HK-2 (cell line): ENCODE measurements at regions not wholly inside any gene's neighbourhood (a gene's known extent, or its start where the extent isn't known, plus 50 kb on each side); places are given as distances from the start of the nearest gene placed in this dataset.
A peak's percentile ranks its signal among the peaks of the same experiment; 100 is the strongest.

Experiments
- DNase-seq: peaks from one replicate; pipeline ENCODE4 v3.0.0-alpha.2; 2018; ENCODE audit not compliant: unreplicated experiment

DNA sequence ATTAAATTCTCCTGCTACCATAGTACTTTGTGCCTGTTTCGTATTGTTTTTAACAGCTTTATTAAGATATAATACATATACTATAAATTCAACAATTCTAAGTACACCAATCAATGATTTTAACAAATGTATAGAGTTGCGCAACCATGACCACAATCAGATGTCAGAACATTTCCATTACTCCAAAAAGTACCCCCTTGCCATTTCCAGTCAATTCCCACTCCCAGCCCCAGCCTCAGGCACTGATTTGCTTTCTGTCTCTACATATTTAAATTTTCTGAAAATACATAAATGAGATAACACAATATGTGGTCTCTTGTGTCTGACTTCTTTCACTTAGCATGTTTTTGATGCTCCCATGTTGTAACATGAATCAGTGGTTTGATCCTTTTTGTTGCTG is 193.9 kb downstream of the FIGN start:
- DNase-seq = no peak

DNA sequence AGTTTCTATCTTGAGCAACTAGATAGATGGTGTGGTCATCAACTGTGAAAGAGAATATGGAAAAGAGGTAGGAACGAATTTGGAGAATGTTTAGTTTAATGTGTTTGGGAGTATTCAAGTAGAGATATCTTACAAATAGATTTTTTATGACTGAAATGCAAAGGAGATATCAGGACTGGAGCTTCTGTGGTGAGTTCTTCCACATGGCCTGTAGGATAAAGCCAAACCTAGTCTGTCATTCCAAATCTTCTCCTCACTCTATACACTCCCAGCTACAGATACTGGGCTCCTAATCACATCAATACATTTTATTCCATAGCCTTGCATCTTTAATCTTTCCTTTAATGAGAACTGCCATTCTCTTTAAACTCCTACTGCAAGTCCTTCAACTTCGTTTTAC is 194.3 kb downstream of the FIGN start:
- DNase-seq = no peak

GRCh38 chr2:163528640-163529217 is 207.1 kb downstream of the FIGN start:
- DNase-seq = no peak

- DNase-seq = no peak
Measured at GRCh38 chr2:163527381-163527780, 208.4 kb downstream of the FIGN start.

GRCh38 chr2:163518762-163519161 is 217.0 kb downstream of the FIGN start:
- DNase-seq = no peak

DNA sequence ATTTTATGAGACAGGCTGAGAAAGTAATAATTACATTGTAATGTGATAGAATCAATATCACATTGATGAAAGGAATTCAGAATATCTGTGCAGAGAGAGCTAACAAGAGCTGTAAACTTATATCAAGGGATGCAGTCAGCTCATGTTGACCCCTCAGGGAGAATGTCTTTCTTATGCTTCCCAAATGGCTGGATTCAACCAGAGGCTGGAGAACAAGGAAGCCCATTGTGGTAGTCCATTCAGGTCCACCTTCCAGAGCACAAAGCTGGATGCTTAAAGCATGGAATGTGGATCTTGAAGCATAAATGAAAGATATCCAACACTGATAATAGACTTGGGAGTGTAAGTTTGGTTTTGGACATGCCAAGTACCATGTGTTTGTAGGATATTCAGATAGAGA is 220.0 kb downstream of the FIGN start:
- DNase-seq = no peak

DNA sequence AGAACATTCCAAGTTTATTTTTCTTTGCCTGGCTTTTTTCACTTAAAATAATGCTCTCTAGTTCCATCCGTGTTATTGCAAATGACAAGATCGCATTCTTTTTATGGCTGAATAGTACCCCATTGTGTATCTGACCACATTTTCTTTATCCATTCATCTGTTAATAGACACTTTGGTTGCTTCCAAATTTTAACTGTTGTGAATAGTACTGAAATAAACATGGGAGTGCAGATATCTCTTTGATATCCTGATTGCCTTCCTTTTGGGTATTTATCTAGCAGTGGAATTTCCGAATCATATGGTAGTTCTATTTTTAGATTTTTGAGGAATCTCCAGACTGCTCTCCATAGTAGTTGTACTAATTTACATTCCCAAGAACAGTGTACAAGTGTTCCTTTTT is 230.5 kb downstream of the FIGN start:
- no peak for DNase-seq

DNA sequence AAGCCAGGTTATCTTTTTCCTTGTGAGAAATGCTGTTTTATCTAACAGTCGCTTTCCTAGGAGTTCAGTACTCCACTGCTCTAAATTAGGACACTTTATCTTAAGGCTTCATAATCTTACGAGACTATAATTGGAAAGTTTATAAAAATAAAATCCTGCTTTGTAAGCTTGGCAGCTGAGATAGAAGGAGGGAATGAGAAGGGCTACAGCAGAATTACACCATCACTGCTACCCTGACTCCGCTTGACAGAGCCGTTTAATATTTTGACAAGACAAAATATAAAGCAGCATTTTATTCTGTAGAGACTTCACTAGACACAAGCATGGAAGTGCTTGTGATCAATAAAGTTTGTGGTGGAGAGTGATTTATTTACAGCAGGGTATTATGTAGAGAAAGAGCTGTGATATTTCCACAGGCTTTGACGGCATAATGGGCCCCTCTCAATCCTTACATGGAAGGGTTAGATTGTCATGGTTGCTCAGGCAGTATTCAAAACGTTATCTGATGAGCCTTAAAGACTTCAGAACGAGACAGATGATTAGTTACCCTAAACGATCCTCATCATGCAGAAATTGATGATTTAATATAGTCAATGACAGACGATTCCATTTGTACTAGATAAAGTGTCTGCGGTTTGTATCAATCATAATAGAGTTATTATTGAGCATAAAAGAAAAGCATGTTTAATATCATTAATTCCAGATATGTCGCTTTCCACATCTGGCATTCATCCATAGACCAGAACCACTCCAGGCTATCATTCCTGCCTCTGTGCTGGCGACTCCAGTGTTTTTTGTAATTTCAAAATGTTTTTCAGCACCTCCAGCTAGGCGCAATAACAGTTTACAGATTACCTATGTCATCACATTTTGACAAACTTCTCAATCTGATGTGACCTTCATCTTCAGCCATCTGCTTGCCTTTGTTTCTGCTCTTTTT is 242.2 kb downstream of the FIGN start:
- no peak for DNase-seq

DNA sequence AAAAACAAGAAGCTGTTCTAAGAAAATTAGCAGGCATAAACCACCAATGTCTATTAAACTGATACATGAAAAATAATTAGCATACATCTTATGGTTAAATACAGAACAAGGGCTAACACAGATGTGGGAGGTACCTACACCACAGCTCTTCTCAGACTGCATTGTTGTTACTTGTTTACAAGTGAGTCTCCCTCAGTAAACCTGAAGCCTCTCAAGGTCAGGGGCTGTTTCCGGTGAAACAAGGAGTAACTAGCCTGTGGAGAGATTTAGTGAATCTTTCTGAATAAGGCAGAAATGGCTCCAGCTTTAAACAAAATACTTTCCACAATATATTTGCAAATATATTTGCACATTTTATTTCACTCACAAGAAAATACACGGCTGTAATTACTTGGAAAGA is 244.0 kb downstream of the FIGN start:
- DNase-seq = no peak

- no peak for DNase-seq
Measured at GRCh38 chr2:163490281-163490680, 245.5 kb downstream of the FIGN start.

DNA sequence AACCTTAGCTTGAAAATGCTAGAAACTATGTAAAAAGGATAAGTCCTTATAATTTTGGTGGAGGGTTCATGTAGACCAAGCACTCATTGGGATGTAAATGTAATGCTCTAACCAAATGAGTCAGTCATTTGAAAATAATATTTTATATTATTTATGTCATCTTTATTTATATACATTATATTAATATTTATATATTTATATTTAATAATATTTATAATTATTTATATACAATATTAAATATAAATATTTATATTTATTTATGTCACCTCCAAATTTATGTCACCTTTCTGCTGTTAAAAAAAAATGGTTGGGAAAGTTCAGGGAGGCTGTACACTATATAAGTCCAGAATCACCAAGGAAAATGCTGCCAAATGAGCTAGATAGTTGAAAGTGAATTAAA is 254.3 kb downstream of the FIGN start:
- DNase-seq = no peak

DNA sequence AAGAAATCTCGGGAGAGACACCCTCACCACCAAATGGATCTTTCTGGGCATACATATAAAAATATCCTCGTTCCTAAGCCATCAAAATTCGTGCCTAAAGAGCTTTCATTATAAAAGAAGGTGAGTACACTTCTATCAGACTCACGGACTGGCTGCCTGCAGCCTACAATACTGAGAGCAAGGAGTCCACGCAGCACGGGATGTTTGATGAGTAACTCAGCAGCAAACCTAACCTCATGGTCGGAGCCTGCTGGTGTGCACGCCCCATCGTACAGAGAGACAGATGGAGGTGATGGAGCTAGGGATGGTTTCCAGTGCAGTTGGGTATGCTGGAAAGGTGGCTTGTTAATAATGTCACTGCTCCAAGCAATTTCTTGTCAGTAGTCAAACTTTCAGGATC is 256.2 kb downstream of the FIGN start:
- DNase-seq = no peak

GRCh38 chr2:163475815-163476214 is 260.0 kb downstream of the FIGN start:
- DNase-seq = no peak

- DNase-seq = no peak
Measured at GRCh38 chr2:163474889-163475288, 260.9 kb downstream of the FIGN start.

GRCh38 chr2:163474319-163474744 is 261.5 kb downstream of the FIGN start:
- no peak for DNase-seq

GRCh38 chr2:163471947-163472346 is 263.9 kb downstream of the FIGN start:
- peak; percentile 6 for DNase-seq

DNA sequence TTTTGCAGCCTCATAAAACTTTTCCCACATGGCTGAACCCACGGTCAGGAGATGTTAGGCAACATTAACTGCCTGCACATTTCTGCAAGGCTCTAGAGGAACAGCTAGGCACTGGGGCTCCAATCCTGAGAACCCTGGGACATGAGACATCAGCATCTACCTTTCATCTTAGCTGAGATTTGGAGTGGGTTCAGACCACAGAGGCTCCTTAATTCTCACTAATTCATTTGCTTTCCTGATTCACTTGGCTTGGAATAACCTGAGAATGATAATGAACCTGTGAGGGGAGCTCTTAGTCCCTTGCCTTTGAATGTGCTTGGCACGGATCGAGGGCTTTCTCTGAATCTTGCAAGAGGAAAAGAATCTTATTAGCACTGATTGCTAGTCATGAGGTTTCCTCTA is 266.2 kb downstream of the FIGN start:
- no peak for DNase-seq

DNA sequence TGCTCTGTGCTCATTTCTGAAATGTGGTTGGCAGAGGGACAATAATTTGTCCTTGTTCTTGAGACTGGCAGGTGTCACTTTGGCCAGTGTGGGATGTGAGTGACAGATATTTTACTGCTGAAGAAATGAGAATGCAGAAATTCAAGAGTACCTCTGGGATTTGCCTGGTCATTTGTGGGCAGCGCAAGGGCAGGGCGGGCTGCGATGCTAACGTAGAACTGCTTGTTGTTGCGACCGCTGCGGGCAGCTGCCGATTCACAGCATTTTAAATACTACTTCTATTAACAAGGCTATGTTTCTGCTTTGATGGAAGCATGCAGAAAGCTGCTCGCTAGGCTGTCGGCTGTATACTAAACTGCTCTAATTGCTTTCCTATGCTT is 268.6 kb downstream of the FIGN start:
- no peak for DNase-seq

DNA sequence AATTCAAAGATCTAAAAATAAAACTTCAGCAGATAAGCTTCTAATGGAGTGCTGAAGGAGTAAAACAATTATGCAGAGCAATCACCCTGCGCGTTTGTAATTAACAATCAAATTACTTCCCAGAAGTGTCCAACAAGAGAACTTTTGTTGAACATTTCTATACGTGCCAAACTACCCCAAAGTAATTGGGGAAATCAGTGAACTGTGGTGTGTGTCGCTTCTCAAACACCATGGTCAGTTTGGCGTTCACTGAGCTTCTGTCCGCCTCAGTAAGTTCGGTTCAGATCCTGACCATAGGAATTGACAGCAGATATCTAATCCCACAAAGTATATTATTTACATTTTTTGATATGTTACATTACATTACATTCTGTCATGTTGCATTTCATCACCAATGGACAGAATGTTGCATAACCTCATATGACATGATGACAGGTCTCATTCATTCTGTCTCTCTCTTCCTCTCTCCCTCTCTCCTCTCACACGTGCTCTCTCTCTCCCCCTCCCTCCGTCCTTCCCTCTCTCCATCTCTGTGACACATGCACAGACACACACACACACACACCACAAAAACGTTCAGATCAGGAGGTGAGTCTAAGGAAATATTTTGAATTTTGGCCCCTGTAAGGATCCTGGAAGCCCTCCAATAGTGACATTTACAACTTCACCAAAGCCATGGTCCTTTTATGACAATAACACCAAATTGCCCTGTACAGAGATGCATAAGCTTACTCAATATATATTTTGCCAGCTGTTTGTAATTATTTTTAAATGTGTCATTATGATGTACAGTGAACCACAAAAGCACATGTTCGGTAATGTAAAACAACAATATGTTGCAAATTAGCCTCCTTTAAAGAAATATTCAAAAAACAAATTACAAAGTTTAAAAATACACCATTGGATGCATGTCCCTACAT is 269.2 kb downstream of the FIGN start:
- DNase-seq = no peak

DNA sequence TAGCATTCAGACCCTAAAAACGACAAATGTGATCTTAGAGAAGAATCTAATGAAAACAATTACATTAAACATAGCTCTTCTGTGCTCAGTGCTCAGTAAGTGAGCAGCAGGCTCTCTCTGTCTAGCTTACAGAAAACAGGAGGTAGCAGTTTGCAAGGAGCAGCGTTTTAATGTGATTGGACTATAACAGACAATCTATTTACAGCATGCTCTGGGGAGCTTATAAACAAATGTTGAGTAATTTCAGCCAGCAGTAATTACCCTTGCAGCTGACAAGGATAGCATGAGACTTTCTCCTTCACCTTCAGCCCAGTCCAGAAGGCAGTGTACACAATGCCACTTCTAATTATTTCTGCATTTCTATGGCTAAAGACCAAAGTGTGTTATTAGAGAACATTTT is 270.4 kb downstream of the FIGN start:
- no peak for DNase-seq

DNA sequence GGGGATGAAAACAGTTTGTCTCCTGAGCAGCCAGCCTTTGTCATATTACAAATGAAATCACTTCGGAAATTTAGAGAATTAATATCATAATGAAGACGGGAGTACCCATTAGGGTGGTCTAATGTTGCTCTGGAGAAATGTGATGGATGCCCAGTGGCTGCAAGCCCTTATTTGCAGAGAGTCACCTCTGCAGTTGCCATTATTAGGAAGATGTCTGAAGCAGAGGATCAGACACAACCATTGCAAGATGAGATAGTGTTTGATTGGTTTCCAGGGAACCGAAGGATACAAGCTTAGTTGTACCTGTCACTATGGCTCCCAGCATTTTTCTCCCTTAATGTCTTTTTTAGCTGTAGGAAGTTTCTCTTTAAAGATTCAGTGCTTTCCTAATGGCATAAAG is 272.4 kb downstream of the FIGN start:
- DNase-seq = no peak

DNA sequence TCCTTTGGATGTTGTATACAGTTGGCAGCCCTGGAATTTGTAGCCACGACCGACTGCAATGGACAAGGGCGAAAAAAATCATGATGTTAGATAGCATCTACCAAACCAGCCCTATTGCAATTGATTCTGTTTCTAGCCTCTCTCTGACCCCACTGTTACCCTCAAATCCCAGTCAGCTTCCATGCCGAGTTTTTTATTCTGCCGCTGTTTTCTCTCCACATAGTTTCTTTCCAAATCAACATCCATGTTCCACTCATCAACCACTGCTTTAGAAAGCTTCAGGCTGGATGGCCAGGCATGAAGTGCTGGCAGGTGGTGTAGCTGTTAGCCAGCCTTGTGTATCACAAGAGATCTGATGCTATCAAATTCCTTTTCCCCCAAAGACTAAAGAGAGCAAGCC is 272.8 kb downstream of the FIGN start:
- DNase-seq = no peak
